ENCODE measurements at regions not wholly inside any gene's neighbourhood (a gene's known extent, or its start where the extent isn't known, plus 50 kb on each side); places are given as distances from the start of the nearest gene placed in this dataset.

DNA sequence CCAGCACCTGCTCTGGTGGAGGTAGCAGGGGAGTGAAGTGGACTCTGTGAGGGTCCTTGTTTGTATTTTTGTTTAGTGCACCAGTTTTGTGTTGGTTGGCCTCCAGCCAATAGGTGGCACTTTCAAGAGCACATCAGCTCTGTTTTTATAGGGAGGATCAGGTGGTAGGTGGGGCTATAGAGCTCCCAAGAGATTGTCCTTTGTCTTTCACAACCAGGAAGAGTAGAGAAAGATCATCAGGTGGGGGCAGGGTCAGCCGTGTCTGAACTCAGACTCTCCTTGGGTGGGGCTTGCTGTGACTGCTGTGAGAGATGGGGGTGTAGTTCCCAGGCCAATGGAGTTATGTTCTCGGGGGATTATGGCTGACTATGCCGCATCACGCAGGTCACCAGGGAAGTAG lies 159.8 kb downstream of the ZNF326 start:
- no peak overlapping the region for H3K4me2 ChIP-seq (ENCODE audit: low read length)
- no peak overlapping the region for H2AFZ ChIP-seq (ENCODE audit: low read depth, low read length, poor library complexity, severe bottlenecking)
- H3K9me2 ChIP-seq (ENCODE audit: insufficient read depth): no peaks in the 10 kb centered on the region
- no peaks in the 10 kb centered on the region for H4K20me1 ChIP-seq (ENCODE audit: insufficient read depth)
- ATAC-seq (no peak), DNase-seq (ENCODE audit: low read depth, low spot score) (no peak)
- no peaks in the 10 kb centered on the region for H3K79me2 ChIP-seq (ENCODE audit: insufficient read depth, low read length)
- BruUV-seq (replicated peaks): no TSS peak
- POLR2A ChIA-PET: no interaction called here
- no peaks in the 10 kb centered on the region for H3K36me3 ChIP-seq (ENCODE audit: control insufficient read depth in 1 of 2, insufficient read depth in 2 of 2, low read length in 2 of 2)
- no peak for TF ChIP-seq ELF1 (IDR thresholded peaks at IDR 0.05; ENCODE audit: borderline replicate concordance, low read depth)
- no peak for TF ChIP-seq EZH2phosphoT487 (IDR thresholded peaks at IDR 0.05; ENCODE audit: borderline replicate concordance)
- no peak for TF ChIP-seq POLR2A (IDR thresholded peaks at IDR 0.05; ENCODE audit: borderline replicate concordance, extremely low read depth, insufficient read depth, insufficient read length)
- TF ChIP-seq, protein P1, sequence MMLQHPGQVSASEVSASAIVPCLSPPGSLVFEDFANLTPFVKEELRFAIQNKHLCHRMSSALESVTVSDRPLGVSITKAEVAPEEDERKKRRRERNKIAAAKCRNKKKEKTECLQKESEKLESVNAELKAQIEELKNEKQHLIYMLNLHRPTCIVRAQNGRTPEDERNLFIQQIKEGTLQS (IDR thresholded peaks at IDR 0.05): no peak
- TF ChIP-seq SP1 (IDR thresholded peaks at IDR 0.05; ENCODE audit: low read depth): no peak
- no peak for TF ChIP-seq RAD21 (IDR thresholded peaks at IDR 0.05; ENCODE audit: low read depth)
- TF ChIP-seq CBX3 (IDR thresholded peaks at IDR 0.05; ENCODE audit: low read depth): no peak
- TF ChIP-seq, protein P2, sequence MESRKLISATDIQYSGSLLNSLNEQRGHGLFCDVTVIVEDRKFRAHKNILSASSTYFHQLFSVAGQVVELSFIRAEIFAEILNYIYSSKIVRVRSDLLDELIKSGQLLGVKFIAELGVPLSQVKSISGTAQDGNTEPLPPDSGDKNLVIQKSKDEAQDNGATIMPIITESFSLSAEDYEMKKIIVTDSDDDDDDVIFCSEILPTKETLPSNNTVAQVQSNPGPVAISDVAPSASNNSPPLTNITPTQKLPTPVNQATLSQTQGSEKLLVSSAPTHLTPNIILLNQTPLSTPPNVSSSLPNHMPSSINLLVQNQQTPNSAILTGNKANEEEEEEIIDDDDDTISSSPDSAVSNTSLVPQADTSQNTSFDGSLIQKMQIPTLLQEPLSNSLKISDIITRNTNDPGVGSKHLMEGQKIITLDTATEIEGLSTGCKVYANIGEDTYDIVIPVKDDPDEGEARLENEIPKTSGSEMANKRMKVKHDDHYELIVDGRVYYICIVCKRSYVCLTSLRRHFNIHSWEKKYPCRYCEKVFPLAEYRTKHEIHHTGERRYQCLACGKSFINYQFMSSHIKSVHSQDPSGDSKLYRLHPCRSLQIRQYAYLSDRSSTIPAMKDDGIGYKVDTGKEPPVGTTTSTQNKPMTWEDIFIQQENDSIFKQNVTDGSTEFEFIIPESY (IDR thresholded peaks at IDR 0.05; ENCODE audit: extremely low read depth, insufficient replicate concordance, low read length): no peak
- TF ChIP-seq YY1 (IDR thresholded peaks at IDR 0.05; ENCODE audit: extremely low read depth, insufficient replicate concordance, low read depth, low read length): no peak
- TF ChIP-seq CEBPB (IDR thresholded peaks at IDR 0.05; ENCODE audit: low read depth): no peak
- TF ChIP-seq POLR2AphosphoS5 (IDR thresholded peaks at IDR 0.05; ENCODE audit: low read depth, low read length): no peak
- TF ChIP-seq, protein P3, sequence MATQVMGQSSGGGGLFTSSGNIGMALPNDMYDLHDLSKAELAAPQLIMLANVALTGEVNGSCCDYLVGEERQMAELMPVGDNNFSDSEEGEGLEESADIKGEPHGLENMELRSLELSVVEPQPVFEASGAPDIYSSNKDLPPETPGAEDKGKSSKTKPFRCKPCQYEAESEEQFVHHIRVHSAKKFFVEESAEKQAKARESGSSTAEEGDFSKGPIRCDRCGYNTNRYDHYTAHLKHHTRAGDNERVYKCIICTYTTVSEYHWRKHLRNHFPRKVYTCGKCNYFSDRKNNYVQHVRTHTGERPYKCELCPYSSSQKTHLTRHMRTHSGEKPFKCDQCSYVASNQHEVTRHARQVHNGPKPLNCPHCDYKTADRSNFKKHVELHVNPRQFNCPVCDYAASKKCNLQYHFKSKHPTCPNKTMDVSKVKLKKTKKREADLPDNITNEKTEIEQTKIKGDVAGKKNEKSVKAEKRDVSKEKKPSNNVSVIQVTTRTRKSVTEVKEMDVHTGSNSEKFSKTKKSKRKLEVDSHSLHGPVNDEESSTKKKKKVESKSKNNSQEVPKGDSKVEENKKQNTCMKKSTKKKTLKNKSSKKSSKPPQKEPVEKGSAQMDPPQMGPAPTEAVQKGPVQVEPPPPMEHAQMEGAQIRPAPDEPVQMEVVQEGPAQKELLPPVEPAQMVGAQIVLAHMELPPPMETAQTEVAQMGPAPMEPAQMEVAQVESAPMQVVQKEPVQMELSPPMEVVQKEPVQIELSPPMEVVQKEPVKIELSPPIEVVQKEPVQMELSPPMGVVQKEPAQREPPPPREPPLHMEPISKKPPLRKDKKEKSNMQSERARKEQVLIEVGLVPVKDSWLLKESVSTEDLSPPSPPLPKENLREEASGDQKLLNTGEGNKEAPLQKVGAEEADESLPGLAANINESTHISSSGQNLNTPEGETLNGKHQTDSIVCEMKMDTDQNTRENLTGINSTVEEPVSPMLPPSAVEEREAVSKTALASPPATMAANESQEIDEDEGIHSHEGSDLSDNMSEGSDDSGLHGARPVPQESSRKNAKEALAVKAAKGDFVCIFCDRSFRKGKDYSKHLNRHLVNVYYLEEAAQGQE (IDR thresholded peaks at IDR 0.05; ENCODE audit: low read depth): no peak
- TF ChIP-seq, protein P4, sequence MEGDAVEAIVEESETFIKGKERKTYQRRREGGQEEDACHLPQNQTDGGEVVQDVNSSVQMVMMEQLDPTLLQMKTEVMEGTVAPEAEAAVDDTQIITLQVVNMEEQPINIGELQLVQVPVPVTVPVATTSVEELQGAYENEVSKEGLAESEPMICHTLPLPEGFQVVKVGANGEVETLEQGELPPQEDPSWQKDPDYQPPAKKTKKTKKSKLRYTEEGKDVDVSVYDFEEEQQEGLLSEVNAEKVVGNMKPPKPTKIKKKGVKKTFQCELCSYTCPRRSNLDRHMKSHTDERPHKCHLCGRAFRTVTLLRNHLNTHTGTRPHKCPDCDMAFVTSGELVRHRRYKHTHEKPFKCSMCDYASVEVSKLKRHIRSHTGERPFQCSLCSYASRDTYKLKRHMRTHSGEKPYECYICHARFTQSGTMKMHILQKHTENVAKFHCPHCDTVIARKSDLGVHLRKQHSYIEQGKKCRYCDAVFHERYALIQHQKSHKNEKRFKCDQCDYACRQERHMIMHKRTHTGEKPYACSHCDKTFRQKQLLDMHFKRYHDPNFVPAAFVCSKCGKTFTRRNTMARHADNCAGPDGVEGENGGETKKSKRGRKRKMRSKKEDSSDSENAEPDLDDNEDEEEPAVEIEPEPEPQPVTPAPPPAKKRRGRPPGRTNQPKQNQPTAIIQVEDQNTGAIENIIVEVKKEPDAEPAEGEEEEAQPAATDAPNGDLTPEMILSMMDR (IDR thresholded peaks at IDR 0.05 in 2 of 3, conservative IDR thresholded peaks at IDR 0.05 in 1 of 3; ENCODE audit: borderline replicate concordance in 1 of 3, insufficient read depth in 1 of 3, low read depth in 2 of 3, low read length in 2 of 3): no peak
- no peak for TF ChIP-seq EGR1 (IDR thresholded peaks at IDR 0.05; ENCODE audit: low read depth)
- TF ChIP-seq, protein P5, sequence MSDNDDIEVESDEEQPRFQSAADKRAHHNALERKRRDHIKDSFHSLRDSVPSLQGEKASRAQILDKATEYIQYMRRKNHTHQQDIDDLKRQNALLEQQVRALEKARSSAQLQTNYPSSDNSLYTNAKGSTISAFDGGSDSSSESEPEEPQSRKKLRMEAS (IDR thresholded peaks at IDR 0.05): no peak
- TF ChIP-seq ZFX (IDR thresholded peaks at IDR 0.05): no peak
- TF ChIP-seq FOSL1 (IDR thresholded peaks at IDR 0.05; ENCODE audit: low read depth): no peak
- no peak for TF ChIP-seq SRF (IDR thresholded peaks at IDR 0.05; ENCODE audit: low read depth)
- no peak for TF ChIP-seq JUND (IDR thresholded peaks at IDR 0.05)
- no peak for TF ChIP-seq EZH2 (IDR thresholded peaks at IDR 0.05)
- H3K4me1 ChIP-seq (ENCODE audit: control insufficient read depth in 1 of 2, insufficient read depth in 2 of 2, low read length in 2 of 2): peaks cover 0 to 6% of the 10 kb centered on the region in 2 experiments; a peak in 2 of 4 replicates
- CTCF ChIA-PET: no interaction called here
- intact Hi-C loops (cut with micrococcal nuclease): no loop called here
- H3K27ac ChIP-seq (ENCODE audit: low read depth, low read length): no peak overlapping the region
- H3K27me3 ChIP-seq (ENCODE audit: insufficient read depth, low read length): peaks cover 5% of the 10 kb centered on the region
- no peaks in the 10 kb centered on the region; a peak in 1 of 4 replicates for H3K9me3 ChIP-seq (ENCODE audit: control insufficient read depth in 1 of 2, insufficient read depth in 1 of 2, low read depth in 1 of 2, low read length in 2 of 2)
- H3K9ac ChIP-seq (ENCODE audit: low read length): no peak overlapping the region
- H3K4me3 ChIP-seq (replicated peaks in 1 of 2; ENCODE audit: low read depth in 1 of 2, low read length in 2 of 2): no peak overlapping the region
- RAD21 ChIA-PET (ENCODE audit: low non-redundant PET in 1 of 2, low total read pairs in 2 of 2, uncharacterized antibody in 2 of 2, unreplicated experiment in 2 of 2): no interaction called here
